GF-D8 (cell line): ENCODE measurements at regions not wholly inside any gene's neighbourhood (a gene's known extent, or its start where the extent isn't known, plus 50 kb on each side); places are given as distances from the start of the nearest gene placed in this dataset.
"Not testable (repeated sequence)": the region's sequence is repeated elsewhere in the genome, so short reads cannot be mapped to it uniquely, and the experiment has no call there.

Source experiments
- DNase-seq: peaks from one replicate; lab custom pipeline; 2025; lab: John Stamatoyannopoulos, UW

DNA sequence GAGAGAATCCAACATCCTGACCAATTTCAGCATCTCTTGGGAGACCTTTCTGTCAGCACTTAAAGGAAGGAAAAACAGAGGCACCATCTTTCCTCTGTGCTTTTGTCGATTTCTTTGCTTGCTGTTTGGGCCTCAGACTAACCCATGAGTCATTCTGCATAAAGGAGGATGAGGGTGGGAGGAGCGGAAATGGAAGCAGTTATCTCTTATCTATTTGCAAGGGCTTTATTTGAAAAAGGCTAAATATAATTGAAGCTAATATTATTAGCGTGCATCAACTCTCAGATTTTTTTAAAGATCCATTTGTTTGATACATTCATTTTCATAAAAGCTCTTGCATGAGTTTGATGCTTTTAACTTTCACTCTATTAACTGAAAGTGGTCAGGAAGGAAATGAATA lies 72.9 kb downstream of the ZNF622 start:
- DNase-seq, result no peak

DNA sequence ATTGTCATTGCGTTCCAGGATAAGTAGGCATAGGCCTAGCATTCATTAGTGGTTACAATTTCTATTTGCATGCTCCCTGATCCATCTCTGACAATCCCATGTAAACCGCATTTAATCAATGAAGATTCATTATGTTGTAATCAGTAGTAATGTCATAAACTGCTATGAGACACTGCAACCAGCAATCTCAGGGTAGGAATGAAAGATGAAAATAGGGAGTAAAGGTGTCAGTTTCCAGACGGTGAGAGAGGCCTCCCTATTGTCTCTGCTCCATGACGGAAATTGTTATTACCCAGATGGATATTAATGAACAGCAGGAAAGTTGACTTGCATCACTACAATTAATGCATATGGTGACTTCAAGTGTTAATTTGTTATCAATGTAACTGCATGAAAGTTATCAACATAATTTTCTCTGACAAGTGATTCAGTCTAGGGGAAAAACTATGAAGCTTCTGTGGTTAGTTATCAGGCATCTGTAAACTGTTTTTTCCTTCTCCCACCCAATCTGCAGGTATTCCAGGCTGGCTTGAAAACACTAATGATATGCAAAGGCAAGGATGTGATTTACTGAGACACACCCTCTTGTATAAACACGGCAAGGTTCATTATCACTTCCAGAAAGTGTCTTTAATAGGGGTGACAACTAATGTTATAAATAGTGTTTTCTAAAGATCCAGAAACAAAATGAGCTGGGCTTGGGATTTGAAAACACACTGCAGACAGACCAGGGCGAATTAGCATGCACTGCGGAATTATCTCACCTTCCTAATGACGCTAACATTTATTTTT lies 73.5 kb downstream of the ZNF622 start:
- DNase-seq, result no peak

DNA sequence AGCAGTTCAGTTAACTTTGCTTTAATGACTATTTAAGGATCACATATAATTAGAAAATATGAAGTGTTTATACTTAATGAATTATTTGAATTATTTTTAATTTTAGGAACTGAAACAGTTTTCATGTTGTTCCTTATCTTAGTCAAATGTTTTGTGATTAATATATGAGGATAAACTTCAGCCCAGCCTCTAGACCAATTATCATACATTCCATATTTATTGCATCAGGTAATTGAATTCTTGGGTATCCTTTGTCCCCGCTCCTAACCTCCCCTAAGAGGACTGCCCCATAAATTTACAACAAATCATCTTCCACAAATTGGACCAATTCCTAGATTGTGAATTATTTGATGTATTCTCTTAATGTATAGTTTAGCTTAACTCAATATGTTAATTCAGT lies 74.8 kb downstream of the ZNF622 start:
- no peak for DNase-seq

DNA sequence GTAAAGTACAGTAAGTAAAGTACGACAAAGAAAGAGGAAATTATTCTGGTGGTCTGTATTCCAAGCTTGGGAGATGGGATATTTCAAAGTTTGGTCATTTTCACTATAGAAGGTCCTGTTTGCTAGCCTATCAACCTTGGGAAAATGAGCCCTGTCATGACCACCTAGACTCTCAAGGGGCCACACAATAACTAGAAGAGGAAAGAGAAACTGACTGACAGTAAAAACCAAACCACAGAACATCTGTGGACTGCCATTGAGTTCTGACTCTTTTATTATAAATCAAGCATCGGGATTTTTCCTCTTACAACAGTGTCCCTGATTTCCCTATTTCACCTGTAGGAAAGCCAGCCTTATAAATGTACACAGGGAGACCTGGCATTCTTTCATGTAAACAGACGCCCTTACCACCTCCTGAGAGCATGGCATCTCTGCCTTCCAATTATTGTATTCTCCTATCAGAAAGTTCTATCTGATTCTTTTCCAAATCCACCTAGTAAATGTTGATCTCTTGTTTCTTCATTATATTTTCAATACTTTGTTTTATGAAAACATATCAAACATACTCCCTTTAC lies 80.0 kb downstream of the ZNF622 start:
- no peak for DNase-seq

DNA sequence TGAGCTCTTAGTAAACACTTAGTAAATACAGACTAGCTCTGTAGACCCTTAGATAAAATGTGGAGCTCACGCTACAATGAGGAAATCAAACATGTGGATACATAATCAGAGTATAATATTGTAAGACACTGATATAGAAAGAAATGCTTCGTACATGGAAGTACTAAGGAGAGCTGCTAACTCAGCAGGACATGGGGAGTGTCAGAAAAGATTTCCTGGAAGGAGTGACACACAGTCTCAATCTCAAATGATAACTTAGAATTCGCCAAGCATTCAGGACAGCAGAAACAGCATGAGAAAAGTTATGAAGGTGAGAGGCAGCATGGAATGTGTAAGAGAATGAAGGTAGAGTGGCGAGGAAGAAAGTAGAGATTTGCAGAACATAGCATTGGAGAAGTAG lies 80.8 kb downstream of the ZNF622 start:
- no peak for DNase-seq

DNA sequence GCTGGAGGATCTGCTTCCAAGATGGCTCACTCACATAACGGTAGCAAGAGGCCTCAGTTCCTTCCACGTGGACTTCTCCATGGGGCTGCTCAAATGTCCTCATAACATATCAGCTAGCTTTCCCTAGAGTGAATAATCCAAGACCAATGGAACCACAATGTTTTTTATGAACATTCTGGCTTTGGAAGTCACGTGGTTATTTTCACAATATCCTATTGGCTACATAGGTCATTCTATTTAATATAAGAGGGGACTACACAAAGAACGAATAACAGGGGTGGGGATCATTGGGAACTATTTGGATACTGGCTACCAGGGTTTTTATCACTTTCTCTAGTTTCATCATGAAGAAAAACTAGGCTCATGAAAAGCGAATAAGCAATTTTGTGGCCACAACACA lies 81.4 kb downstream of the ZNF622 start:
- DNase-seq, result no peak

- no peak for DNase-seq
These were observed 82.0 kb downstream of the ZNF622 start for GRCh38 chr5:16383544-16384052.

DNA sequence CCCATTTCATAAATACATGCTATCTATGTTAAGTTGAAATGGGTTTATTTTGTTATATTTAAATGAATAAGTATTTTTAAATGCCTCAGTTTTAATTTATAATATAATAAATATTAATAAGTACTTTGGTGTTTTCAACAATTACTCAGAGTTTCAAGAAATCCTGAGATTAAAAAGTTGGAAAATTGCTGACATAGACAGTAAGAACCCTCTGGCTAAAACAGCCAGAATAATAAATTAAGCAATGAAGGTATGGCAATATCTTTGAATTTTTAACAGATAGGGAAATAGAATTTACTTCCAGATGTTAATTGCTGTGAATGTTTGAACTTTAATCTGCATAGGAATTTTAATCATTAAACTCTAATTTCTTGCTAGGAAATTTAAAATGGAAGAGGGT lies 83.6 kb downstream of the ZNF622 start:
- no peak for DNase-seq

- no peak for DNase-seq
These were observed 86.8 kb downstream of the ZNF622 start for GRCh38 chr5:16378762-16379161.

- no peak for DNase-seq
These were observed 93.1 kb downstream of the ZNF622 start for GRCh38 chr5:16372493-16372892.

GRCh38 chr5:16366491-16366890 lies 99.1 kb downstream of the ZNF622 start:
- no peak for DNase-seq

DNA sequence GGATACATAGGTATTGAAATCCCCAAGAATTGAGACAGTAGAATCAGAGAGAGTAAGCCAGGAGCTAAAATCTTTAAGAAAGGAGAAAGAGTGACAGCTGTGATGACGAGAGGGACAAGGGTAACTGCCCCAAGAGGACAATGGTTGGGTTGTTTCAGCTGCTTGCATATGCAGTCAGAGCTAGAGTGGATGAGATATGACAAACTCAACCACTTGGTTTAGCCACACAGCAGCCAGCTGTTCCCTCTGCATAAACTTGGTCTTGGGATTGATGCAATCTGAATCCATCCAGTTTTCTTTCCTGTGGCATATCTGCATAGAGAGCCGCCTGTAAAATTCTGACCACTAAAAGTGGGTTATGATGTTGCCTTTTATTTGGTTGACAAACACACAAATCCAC lies 100.7 kb downstream of the ZNF622 start:
- no peak for DNase-seq

DNA sequence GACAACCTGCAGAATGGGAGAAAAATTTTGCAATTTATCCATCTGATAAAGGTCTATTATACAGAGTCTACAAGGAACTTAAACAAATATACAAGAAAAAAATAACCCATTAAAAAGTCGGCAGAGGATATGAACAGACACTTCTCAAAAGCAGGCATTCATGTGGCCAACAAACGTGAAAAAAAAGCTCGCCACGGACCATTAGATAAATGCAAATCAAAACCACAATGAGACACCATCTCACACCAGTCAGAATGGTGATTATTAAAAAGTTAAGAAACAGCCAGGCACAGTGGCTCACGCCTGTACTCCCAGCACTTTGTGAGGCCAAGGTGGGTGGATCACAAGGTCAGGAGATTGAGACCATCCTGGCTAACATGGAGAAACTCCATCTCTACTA lies 112.2 kb downstream of the ZNF622 start:
- not testable (repeated sequence) for DNase-seq

- DNase-seq, result no peak
These were observed 114.8 kb downstream of the ZNF622 start for GRCh38 chr5:16350816-16351215.

- DNase-seq, result no peak
These were observed 119.2 kb downstream of the ZNF622 start for GRCh38 chr5:16346380-16346779.

DNA sequence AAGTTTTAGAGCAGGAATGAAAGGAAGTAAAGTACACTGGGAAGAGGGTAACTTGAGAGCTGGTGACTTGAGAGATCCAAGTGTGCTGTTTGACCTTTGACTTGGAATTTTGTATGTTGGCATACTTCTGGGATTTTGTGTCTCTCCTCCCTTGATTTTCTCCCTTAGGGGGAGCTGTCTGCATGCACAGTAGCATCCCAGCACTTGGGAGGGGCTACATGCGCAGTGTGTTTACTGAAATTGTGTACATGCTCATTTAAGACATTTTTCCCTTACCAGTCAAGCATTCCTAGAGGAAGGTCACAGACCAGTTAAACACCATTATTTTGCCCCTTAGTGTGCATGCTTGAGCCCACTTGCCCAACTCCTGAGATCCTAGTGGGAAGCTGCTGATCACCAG lies 120.1 kb downstream of the ZNF622 start:
- no peak for DNase-seq

DNA sequence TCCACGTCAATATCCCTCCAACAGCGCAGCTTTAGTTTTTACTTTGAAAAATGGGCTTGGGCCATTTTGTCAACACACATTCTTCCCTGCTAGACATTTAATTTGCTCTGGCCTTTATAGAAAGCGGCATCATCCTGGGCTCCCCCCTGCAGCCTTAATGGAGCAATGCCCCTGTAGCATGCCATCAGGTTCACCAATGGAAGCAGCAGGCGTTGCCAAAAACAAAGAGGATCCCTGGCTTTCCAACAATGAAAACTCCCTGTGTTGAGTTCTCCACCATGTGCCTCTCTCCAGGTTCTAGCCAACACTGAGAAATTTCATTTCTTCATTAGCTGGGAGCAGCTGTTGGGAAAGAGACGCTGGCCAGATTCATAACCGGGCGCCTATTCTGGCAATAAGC lies 139.5 kb downstream of the ZNF622 start:
- DNase-seq, result no peak

GRCh38 chr5:16321284-16321683 lies 141.7 kb upstream of the MARCHF11 start:
- no peak for DNase-seq

- no peak for DNase-seq
These were observed 135.9 kb upstream of the MARCHF11 start for GRCh38 chr5:16315501-16315900.

GRCh38 chr5:16313761-16314160 lies 134.2 kb upstream of the MARCHF11 start:
- DNase-seq, result no peak

DNA sequence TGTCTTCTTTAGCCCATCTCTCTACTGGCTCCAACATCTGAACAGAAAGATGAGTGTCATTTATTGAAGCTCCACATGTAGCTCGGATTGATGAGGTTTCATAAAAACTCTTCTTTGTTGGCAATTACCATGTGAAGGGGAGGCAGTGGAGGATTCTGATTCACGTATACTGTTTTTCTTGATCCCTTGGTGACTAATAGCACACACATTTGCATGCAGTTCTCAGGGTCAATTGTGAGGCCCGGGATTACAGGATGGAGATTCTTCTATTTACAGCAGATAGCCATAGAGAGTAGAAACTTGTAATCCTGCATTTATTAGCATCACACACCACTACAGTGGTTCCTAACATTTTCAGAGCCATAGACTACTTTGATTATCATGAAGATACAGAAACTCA lies 133.2 kb upstream of the MARCHF11 start:
- no peak for DNase-seq

- no peak for DNase-seq
These were observed 132.1 kb upstream of the MARCHF11 start for GRCh38 chr5:16311666-16312065.

- DNase-seq, result no peak
These were observed 127.2 kb upstream of the MARCHF11 start for GRCh38 chr5:16306812-16307211.

DNA sequence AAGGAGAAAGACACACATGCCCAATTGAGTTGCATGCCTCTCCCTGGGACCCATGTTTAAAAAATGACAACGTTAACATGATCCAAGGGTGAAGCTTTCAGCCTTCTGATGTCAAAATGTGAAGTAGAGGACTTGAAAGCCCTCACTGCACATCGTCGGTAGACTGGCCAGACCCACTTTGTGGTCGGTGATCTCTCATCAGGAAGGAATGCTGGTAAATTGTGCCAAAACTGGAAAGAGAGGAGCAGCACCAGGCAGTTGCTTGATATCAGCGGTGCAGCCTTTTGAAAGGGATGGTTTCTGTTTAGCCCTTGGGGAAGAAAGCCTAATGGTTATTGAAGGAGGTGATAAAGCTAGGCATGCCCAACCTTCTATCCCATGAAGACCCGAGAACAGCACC lies 125.3 kb upstream of the MARCHF11 start:
- DNase-seq, result no peak
